Activated T-cell treated with anti-CD3 and anti-CD28 coated beads, Interleukin-2, amount 50 U/mL, for 24 hours (primary cell): ENCODE measurements at regions not wholly inside any gene's neighbourhood (a gene's known extent, or its start where the extent isn't known, plus 50 kb on each side); places are given as distances from the start of the nearest gene placed in this dataset.

ENCODE experiments used
- DNase-seq: peaks from one replicate; pipeline ENCODE4 v3.0.0-alpha.2; 2020
- H3K27ac Mint-ChIP-seq: 2 replicates; pipeline ENCODE4 v1.8.0; 2020; ENCODE audit warnings: mild to moderate bottlenecking, mixed read lengths
- H3K27me3 Mint-ChIP-seq: 2 replicates; pipeline ENCODE4 v1.8.0; 2020; ENCODE audit warnings: mixed read lengths
- H3K36me3 Mint-ChIP-seq: 2 replicates; pipeline ENCODE4 v1.8.0; 2020; ENCODE audit warnings: low read depth, mixed read lengths
- H3K4me1 Mint-ChIP-seq: 2 replicates; pipeline ENCODE4 v1.8.0; 2020; ENCODE audit warnings: low read depth, mixed read lengths
- H3K4me3 Mint-ChIP-seq: 2 replicates; pipeline ENCODE4 v1.8.0; 2020; ENCODE audit warnings: mild to moderate bottlenecking, moderate library complexity, mixed read lengths
- H3K9me3 Mint-ChIP-seq: 2 replicates; pipeline ENCODE4 v1.8.0; 2020; ENCODE audit warnings: mixed read lengths

- H3K36me3 Mint-ChIP-seq, result no peaks in the 10 kb centered on the region
- peaks cover 11% of the 10 kb centered on the region for H3K9me3 Mint-ChIP-seq
- H3K27ac Mint-ChIP-seq, result no peak overlapping the region
- H3K27me3 Mint-ChIP-seq, result no peaks in the 10 kb centered on the region
- H3K4me1 Mint-ChIP-seq, result no peaks in the 10 kb centered on the region
- no peak for DNase-seq
- H3K4me3 Mint-ChIP-seq, result no peak overlapping the region
Measured at GRCh38 chr2:56476509-56477071, 292.8 kb downstream of the CCDC85A start.

GRCh38 chr2:56478027-56478426 lies 294.2 kb downstream of the CCDC85A start:
- no peak for DNase-seq
- Mint-ChIP-seq H3K4me1 (no peaks in the 10 kb centered on the region), H3K4me3 (no peak overlapping the region), H3K9me3 (peaks cover 15% of the 10 kb centered on the region), H3K27ac (no peak overlapping the region), H3K36me3 (no peaks in the 10 kb centered on the region), H3K27me3 (no peaks in the 10 kb centered on the region)

GRCh38 chr2:56483081-56483480 lies 299.3 kb downstream of the CCDC85A start:
- H3K36me3 Mint-ChIP-seq, result no peaks in the 10 kb centered on the region
- no peaks in the 10 kb centered on the region for H3K4me1 Mint-ChIP-seq
- DNase-seq, result no peak
- H3K4me3 Mint-ChIP-seq, result no peak overlapping the region
- H3K27me3 Mint-ChIP-seq, result no peaks in the 10 kb centered on the region
- H3K9me3 Mint-ChIP-seq, result peaks cover 15% of the 10 kb centered on the region
- no peak overlapping the region for H3K27ac Mint-ChIP-seq

- H3K36me3 Mint-ChIP-seq, result no peaks in the 10 kb centered on the region
- peaks cover 13% of the 10 kb centered on the region for H3K9me3 Mint-ChIP-seq
- DNase-seq, result no peak
- H3K4me1 Mint-ChIP-seq, result no peaks in the 10 kb centered on the region
- H3K4me3 Mint-ChIP-seq, result no peak overlapping the region
- H3K27ac Mint-ChIP-seq, result no peak overlapping the region
- H3K27me3 Mint-ChIP-seq, result no peaks in the 10 kb centered on the region
Measured at GRCh38 chr2:56484906-56485305, 301.1 kb downstream of the CCDC85A start.

- no peaks in the 10 kb centered on the region for H3K4me1 Mint-ChIP-seq
- H3K27ac Mint-ChIP-seq, result no peak overlapping the region
- peaks cover 29% of the 10 kb centered on the region for H3K9me3 Mint-ChIP-seq
- no peaks in the 10 kb centered on the region for H3K27me3 Mint-ChIP-seq
- no peak for DNase-seq
- no peak overlapping the region for H3K4me3 Mint-ChIP-seq
- no peaks in the 10 kb centered on the region for H3K36me3 Mint-ChIP-seq
Measured at GRCh38 chr2:56500317-56500716, 316.5 kb downstream of the CCDC85A start.

- H3K9me3 Mint-ChIP-seq, result peaks cover 19% of the 10 kb centered on the region
- H3K36me3 Mint-ChIP-seq, result no peaks in the 10 kb centered on the region
- H3K4me3 Mint-ChIP-seq, result no peak overlapping the region
- no peak for DNase-seq
- no peak overlapping the region for H3K27ac Mint-ChIP-seq
- H3K27me3 Mint-ChIP-seq, result no peaks in the 10 kb centered on the region
- no peaks in the 10 kb centered on the region for H3K4me1 Mint-ChIP-seq
Measured at GRCh38 chr2:56502616-56503015, 318.8 kb downstream of the CCDC85A start.

GRCh38 chr2:56505885-56506284 lies 322.1 kb downstream of the CCDC85A start:
- Mint-ChIP-seq H3K9me3 (peaks cover 8% of the 10 kb centered on the region), H3K4me1 (no peaks in the 10 kb centered on the region), H3K27me3 (no peaks in the 10 kb centered on the region), H3K4me3 (no peak overlapping the region), H3K36me3 (no peaks in the 10 kb centered on the region), H3K27ac (no peak overlapping the region)
- no peak for DNase-seq

GRCh38 chr2:56508662-56509061 lies 324.9 kb downstream of the CCDC85A start:
- H3K27me3 Mint-ChIP-seq, result no peaks in the 10 kb centered on the region

GRCh38 chr2:56510610-56511009 lies 326.8 kb downstream of the CCDC85A start:
- no peak for DNase-seq
- Mint-ChIP-seq H3K9me3 (peaks cover 10% of the 10 kb centered on the region), H3K36me3 (no peaks in the 10 kb centered on the region), H3K4me3 (no peak overlapping the region), H3K27me3 (no peaks in the 10 kb centered on the region), H3K27ac (no peak overlapping the region), H3K4me1 (no peaks in the 10 kb centered on the region)

More at GRCh38 chr2:56508662-56509061, 324.9 kb downstream of the CCDC85A start:
- DNase-seq, result no peak
- no peaks in the 10 kb centered on the region for H3K4me1 Mint-ChIP-seq
- no peak overlapping the region for H3K27ac Mint-ChIP-seq
- no peak overlapping the region for H3K4me3 Mint-ChIP-seq
- peaks cover 13% of the 10 kb centered on the region for H3K9me3 Mint-ChIP-seq
- H3K36me3 Mint-ChIP-seq, result no peaks in the 10 kb centered on the region

- Mint-ChIP-seq H3K36me3 (no peaks in the 10 kb centered on the region), H3K27ac (no peak overlapping the region), H3K9me3 (peaks cover 8% of the 10 kb centered on the region), H3K4me1 (no peaks in the 10 kb centered on the region), H3K27me3 (no peaks in the 10 kb centered on the region), H3K4me3 (no peak overlapping the region)
- no peak for DNase-seq
Measured at GRCh38 chr2:56515399-56515798, 331.6 kb downstream of the CCDC85A start.

- H3K27me3 Mint-ChIP-seq, result no peaks in the 10 kb centered on the region
- H3K4me3 Mint-ChIP-seq, result no peak overlapping the region
- no peak for DNase-seq
- H3K4me1 Mint-ChIP-seq, result no peaks in the 10 kb centered on the region
- no peak overlapping the region for H3K27ac Mint-ChIP-seq
- peaks cover 7% of the 10 kb centered on the region for H3K9me3 Mint-ChIP-seq
- H3K36me3 Mint-ChIP-seq, result no peaks in the 10 kb centered on the region
Measured at GRCh38 chr2:56519806-56520205, 336.0 kb downstream of the CCDC85A start.

GRCh38 chr2:56522605-56523089 lies 338.9 kb downstream of the CCDC85A start:
- Mint-ChIP-seq H3K4me3 (no peak overlapping the region), H3K27ac (no peak overlapping the region), H3K36me3 (no peaks in the 10 kb centered on the region), H3K4me1 (no peaks in the 10 kb centered on the region), H3K9me3 (peaks cover 10% of the 10 kb centered on the region), H3K27me3 (no peaks in the 10 kb centered on the region)
- no peak for DNase-seq

GRCh38 chr2:56523816-56524215 lies 340.0 kb downstream of the CCDC85A start:
- H3K9me3 Mint-ChIP-seq, result peaks cover 10% of the 10 kb centered on the region
- no peaks in the 10 kb centered on the region for H3K27me3 Mint-ChIP-seq
- H3K36me3 Mint-ChIP-seq, result no peaks in the 10 kb centered on the region
- no peak overlapping the region for H3K4me3 Mint-ChIP-seq
- no peaks in the 10 kb centered on the region for H3K4me1 Mint-ChIP-seq
- H3K27ac Mint-ChIP-seq, result no peak overlapping the region
- no peak for DNase-seq

- Mint-ChIP-seq H3K4me1 (no peaks in the 10 kb centered on the region), H3K9me3 (peaks cover 8% of the 10 kb centered on the region), H3K4me3 (no peak overlapping the region), H3K27ac (no peak overlapping the region), H3K36me3 (no peaks in the 10 kb centered on the region), H3K27me3 (no peaks in the 10 kb centered on the region)
- DNase-seq, result no peak
Measured at GRCh38 chr2:56531668-56532420, 348.1 kb downstream of the CCDC85A start.

- Mint-ChIP-seq H3K27ac (no peak overlapping the region), H3K9me3 (peaks cover 15% of the 10 kb centered on the region), H3K4me1 (no peaks in the 10 kb centered on the region), H3K4me3 (no peak overlapping the region), H3K27me3 (no peaks in the 10 kb centered on the region), H3K36me3 (no peaks in the 10 kb centered on the region)
- DNase-seq, result no peak
Measured at GRCh38 chr2:56534321-56534720, 350.5 kb downstream of the CCDC85A start.
